Ecto neural progenitor cell (in vitro differentiated cells): ENCODE measurements at regions not wholly inside any gene's neighbourhood (a gene's known extent, or its start where the extent isn't known, plus 50 kb on each side); places are given as distances from the start of the nearest gene placed in this dataset.
"Not testable (repeated sequence)": the region's sequence is repeated elsewhere in the genome, so short reads cannot be mapped to it uniquely, and the experiment has no call there.

Experiments
- DNase-seq: peaks from one replicate; pipeline ENCODE4 v3.0.0-alpha.2; 2018; ENCODE audit warnings: low spot score

GRCh38 chr20:29687438-29687837 is 1570.0 kb upstream of the DEFB115 start:
- DNase-seq = no peak

GRCh38 chr20:29689411-29690225 is 1567.8 kb upstream of the DEFB115 start:
- peak; percentile 24 for DNase-seq

- peak; percentile 21 for DNase-seq
Measured at GRCh38 chr20:29690274-29690673, 1567.2 kb upstream of the DEFB115 start.

GRCh38 chr20:29740601-29740950 is 1516.9 kb upstream of the DEFB115 start:
- no peak for DNase-seq

- DNase-seq = no peak
Measured at GRCh38 chr20:29740951-29741593, 1516.4 kb upstream of the DEFB115 start.

GRCh38 chr20:29741594-29741893 is 1515.9 kb upstream of the DEFB115 start:
- DNase-seq = no peak

GRCh38 chr20:29741894-29742698 is 1515.4 kb upstream of the DEFB115 start:
- no peak for DNase-seq

- DNase-seq = no peak
Measured at GRCh38 chr20:29742699-29743100, 1514.8 kb upstream of the DEFB115 start.

- no peak for DNase-seq
Measured at GRCh38 chr20:29743101-29743931, 1514.1 kb upstream of the DEFB115 start.

- no peak for DNase-seq
Measured at GRCh38 chr20:29744071-29744470, 1513.4 kb upstream of the DEFB115 start.

- DNase-seq = not testable (repeated sequence)
Measured at GRCh38 chr20:29745534-29746245, 1511.8 kb upstream of the DEFB115 start.

- DNase-seq = no peak
Measured at GRCh38 chr20:29750268-29750899, 1507.1 kb upstream of the DEFB115 start.

GRCh38 chr20:29752644-29753425 is 1504.6 kb upstream of the DEFB115 start:
- not testable (repeated sequence) for DNase-seq

- DNase-seq = not testable (repeated sequence)
Measured at GRCh38 chr20:29753426-29753746, 1504.1 kb upstream of the DEFB115 start.

- DNase-seq = not testable (repeated sequence)
Measured at GRCh38 chr20:29753879-29754278, 1503.6 kb upstream of the DEFB115 start.

- not testable (repeated sequence) for DNase-seq
Measured at GRCh38 chr20:29755854-29756498, 1501.5 kb upstream of the DEFB115 start.

- DNase-seq = no peak
Measured at GRCh38 chr20:29756664-29757063, 1500.8 kb upstream of the DEFB115 start.

GRCh38 chr20:29761621-29762385 is 1495.7 kb upstream of the DEFB115 start:
- DNase-seq = not testable (repeated sequence)

GRCh38 chr20:29762620-29763019 is 1494.8 kb upstream of the DEFB115 start:
- no peak for DNase-seq
